ENCODE measurements at regions not wholly inside any gene's neighbourhood (a gene's known extent, or its start where the extent isn't known, plus 50 kb on each side); places are given as distances from the start of the nearest gene placed in this dataset.
A peak's percentile ranks its signal among the peaks of the same experiment; 100 is the strongest.
"Not testable (repeated sequence)": the region's sequence is repeated elsewhere in the genome, so short reads cannot be mapped to it uniquely, and the experiment has no call there.

- DNase-seq (ENCODE audit: low read depth, low spot score), result not testable (repeated sequence)
Measured at GRCh38 chr2:152273732-152274260, 61.2 kb upstream of the FMNL2 start.

GRCh38 chr2:152277896-152278295 lies 57.1 kb upstream of the FMNL2 start:
- not testable (repeated sequence) for DNase-seq (ENCODE audit: low read depth, low spot score)

GRCh38 chr2:152278526-152278925 lies 56.4 kb upstream of the FMNL2 start:
- no peak for DNase-seq (ENCODE audit: low read depth, low spot score)

GRCh38 chr2:152279367-152279766 lies 55.6 kb upstream of the FMNL2 start:
- not testable (repeated sequence) for DNase-seq (ENCODE audit: low read depth, low spot score)

- no peak for DNase-seq (ENCODE audit: low read depth, low spot score)
Measured at GRCh38 chr2:152280780-152281179, 54.2 kb upstream of the FMNL2 start.

- DNase-seq (ENCODE audit: low read depth, low spot score), result no peak
Measured at GRCh38 chr2:152283392-152283791, 51.6 kb upstream of the FMNL2 start.

- peak; percentile 73 for DNase-seq (ENCODE audit: low read depth, low spot score)
Measured at GRCh38 chr2:152284398-152284797, 50.6 kb upstream of the FMNL2 start.

Measured in astrocyte of the hippocampus (primary cell).